NCI-H748 treated with DMSO at 0.1 percent for 48 hours (cell line): ENCODE measurements at regions not wholly inside any gene's neighbourhood (a gene's known extent, or its start where the extent isn't known, plus 50 kb on each side); places are given as distances from the start of the nearest gene placed in this dataset.

Experiments
- DNase-seq: peaks from one replicate; lab custom pipeline; 2025; lab: John Stamatoyannopoulos, UW

DNA sequence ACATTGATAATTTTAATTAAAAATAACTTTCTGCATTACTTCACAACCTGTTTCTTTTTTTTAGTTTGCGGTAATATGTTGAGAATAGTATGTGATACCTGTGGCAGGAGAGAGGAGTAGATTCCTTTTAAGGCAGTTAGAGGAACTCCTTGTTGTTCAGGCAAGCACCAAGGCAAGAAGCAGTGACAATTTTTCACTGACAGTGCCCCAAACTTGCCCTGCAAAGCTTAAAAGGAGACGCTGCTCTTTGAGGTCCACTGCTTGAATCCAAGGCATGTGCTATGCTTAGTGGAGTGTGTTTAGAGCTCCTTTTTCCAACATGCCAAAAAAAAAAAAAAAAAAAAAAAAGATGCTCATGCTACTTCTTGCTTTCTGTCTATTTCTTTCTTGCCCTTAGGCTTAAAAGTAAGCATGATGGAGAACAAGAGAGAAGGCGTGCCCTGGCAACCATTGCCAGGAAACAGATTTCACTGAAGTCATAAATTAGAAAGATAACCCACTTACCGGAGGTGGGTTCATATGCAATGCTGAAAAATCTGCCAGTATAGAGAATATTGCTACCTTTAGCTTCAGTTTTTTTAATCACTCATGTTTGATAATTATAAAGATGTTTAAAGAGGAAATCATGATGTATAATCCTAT, 58.3 kb upstream of the DYRK2 start:
- peak; percentile 16 for DNase-seq

DNA sequence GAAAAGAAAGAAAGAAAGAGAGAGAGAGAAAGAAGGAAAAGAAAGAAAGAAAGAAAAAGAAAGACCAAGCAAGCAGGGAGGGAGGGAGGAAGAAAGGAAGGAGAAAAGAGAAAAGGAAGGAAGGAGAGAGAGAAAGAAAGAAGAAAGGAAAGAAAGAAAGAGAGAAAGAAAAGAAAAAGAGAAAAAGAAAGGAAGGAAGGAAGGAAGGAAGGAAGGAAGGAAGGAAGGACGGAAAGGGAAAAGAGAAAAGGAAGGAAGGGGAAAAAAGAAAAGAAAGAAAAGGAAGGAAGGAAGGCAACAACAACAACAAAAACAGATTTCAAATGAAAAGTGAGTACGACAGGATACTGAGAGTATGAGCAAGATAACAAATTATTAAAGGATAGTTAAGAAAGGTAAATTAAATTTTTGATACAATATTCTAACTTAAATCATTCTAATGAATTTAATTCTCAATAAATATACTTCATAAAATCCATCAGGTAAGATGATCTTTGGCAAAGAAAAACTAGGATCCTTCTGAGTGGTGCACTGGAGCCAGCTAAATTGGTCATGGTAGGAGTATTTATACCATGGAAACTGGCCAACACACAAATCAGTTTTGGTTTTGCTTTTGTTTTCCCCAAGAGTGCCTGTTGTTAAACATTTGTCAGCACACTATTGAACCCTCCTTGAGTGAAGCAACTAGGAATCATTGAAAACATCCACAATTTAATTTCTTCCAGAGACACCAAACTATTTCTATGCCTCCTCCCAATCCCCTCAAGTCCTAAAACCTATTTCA, 56.1 kb upstream of the DYRK2 start:
- peak; percentile 53 for DNase-seq

DNA sequence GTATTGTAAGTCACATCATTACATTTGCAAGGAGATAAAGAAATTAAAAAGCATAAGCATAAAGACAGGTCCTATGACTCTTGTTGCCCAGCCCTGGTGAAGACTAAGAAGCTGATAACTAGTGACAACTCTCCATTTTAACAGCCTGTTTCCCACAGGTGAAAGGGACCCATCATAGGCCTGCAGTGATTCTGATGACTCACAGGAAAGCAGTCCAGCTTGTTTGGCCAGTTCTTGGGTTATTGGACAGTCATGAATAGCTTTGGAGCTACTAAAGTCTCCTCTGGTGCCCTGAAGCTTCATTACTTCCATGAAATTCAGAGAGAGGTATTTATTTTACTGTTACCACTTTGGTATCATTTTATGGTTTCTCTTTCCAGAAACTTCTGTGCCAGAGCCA, 55.5 kb upstream of the DYRK2 start:
- DNase-seq, result peak; percentile 53

DNA sequence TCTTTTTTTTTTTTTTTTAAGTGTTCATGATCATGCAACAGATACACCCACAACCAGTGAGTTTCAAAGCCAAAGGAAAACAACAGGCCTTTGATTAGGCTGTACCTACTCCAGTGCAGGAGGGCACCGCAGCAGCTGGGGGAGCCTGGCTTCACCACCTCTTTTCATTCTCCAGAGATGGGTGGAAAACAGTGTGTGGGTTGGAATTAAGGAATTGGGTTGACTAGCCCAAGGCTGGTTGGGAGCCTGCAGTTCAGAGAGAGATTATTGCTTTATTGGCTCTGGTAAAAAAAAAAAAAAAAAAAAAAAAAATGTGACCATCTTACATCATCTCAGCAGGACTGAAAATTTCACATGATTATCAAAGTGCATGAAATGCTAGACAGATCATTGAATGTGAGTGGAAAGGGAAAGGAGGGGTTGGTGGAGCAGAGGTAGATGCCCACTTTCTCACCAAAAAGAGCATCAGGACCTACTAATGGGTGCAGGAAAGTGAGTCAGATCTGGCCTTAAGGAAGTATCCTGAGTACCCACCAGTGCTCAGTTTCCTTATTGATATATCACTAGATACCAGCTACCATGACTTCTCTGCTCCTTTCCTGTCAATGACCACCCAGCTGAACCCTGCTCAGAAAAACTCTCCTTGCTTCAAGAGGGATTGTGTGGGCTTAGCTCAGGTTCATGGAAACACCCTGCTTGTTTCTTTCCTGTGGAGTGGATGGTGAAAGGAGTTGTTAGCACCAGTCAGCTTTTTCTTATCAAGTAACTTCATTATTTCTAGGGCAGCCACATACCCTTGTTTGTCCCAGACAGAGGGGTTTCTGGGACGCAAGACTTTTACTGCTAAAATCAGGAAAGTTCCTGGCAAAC, 54.8 kb upstream of the DYRK2 start:
- no peak for DNase-seq

DNA sequence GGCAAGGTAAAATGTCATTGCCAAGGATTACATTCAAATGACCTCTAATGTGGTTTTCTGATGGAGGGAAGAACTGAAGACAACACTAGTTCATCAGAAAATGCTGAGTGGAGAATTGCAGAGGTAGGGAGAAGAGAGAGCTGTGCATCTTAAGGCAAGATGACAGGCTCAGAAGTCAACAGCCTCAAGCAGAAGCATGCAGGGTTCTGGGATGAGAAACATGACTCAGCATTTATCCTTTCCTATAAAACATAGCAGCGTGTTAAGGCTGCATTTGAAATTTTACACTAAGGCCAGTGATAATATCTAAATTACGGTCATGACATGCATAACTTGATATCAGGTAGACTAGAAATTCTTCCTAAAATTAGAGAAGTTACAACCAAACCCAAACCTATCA, 53.7 kb upstream of the DYRK2 start:
- no peak for DNase-seq

DNA sequence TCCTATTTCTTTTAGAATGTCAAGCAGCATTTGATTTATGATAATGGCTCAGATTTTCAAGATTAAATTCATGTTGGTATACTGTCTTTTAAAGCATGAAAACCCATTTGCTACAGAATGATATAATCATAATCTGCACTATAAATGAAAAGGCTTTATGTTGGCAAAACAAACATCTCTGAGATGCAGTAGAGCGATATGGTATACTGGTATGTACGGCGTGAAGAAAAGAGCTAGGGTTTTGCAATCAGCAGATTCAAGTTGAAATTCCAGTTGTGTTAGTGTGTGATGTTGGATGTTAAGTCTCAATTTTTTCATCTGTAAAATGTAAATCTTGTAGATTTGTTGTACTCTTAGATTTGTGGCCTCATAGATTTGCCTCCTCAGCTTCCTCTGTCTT, 53.2 kb upstream of the DYRK2 start:
- DNase-seq, result no peak

DNA sequence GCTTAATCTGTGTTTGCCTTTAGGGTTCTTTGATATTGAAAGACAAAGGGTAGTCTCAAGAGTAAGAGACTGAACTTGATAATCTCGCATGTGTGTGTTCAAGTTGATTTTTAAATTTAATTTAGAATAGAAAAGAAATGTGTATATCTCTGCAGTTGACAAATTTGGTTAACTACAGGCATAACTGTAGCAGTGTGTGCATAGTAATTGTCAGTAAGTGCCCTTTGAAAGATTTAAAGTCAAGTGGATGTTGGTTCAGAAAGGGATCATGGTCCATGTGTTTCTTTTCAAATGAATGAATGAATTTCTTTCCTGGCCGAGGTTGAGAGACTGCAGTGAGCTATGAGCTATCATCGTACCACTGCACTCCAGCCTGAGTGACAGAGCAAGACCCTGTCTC, 49.9 kb upstream of the DYRK2 start:
- DNase-seq, result no peak
